Ectodermal cell (in vitro differentiated cells): ENCODE measurements at regions not wholly inside any gene's neighbourhood (a gene's known extent, or its start where the extent isn't known, plus 50 kb on each side); places are given as distances from the start of the nearest gene placed in this dataset.

Experiments
- H3K27ac ChIP-seq: 2 replicates; pipeline ENCODE4 v1.7.0; 2013; ENCODE audit warnings: mild to moderate bottlenecking, low read depth, low read length; ENCODE audit not compliant: insufficient read depth, poor library complexity, severe bottlenecking
- H3K27me3 ChIP-seq: 2 replicates; pipeline ENCODE4 v1.7.0; 2013; ENCODE audit warnings: mild to moderate bottlenecking, low read length; ENCODE audit not compliant: insufficient read depth, control insufficient read depth, poor library complexity, severe bottlenecking
- H3K36me3 ChIP-seq: one replicate; pipeline ENCODE4 v1.7.0; 2013; ENCODE audit warnings: low read length; ENCODE audit not compliant: control insufficient read depth, insufficient read depth
- H3K4me1 ChIP-seq: one replicate; pipeline ENCODE4 v1.7.0; 2013; ENCODE audit warnings: low read length; ENCODE audit not compliant: control insufficient read depth, insufficient read depth
- H3K4me3 ChIP-seq: 2 replicates; pipeline ENCODE4 v1.7.0; 2013; ENCODE audit warnings: low read depth, low read length, control low read depth; ENCODE audit not compliant: insufficient read depth
- H3K9me3 ChIP-seq: 2 replicates; pipeline ENCODE4 v1.7.0; 2013; ENCODE audit warnings: mild to moderate bottlenecking, low read length, moderate library complexity; ENCODE audit not compliant: control insufficient read depth
- WGBS, 2 experiments: methylation state at CpG; one replicate each; pipeline ENCODE4 v1.1.7; 2013; ENCODE audit warnings: missing lambda C conversion rate in 2 of 2; 5-methylcytosine and 5-hydroxymethylcytosine counted together

DNA sequence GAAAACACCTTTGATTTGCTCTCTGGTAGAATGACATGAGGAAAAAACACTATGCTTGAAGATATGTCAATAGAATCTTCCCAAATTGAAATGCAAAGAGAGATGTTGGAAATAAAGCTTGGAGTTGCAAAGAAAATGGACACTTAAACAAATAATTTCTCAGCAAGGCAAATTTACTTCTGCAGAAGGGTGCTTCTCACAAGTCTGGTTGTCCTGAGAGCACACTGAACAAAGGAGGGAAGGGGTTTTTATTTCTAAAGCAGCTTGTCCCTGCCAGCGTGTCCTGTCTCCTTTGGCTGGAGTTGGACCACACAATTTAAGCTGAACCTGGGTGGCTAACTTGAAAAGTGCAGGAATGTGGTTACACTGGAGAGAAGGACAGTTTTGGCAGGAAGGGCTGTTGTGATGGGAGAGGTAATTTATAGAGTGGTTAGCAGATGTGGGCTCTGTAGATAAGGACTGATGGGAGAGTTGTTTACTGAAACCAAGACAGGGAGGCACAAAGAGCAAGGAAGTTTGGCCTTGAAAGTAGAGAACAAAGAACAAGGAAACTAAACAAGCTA is 454.6 kb upstream of the EYS start:
- Histone ChIP-seq H3K4me1 (no peaks in the 10 kb centered on the region), H3K9me3 (peaks cover 2% of the 10 kb centered on the region), H3K27ac (no peak overlapping the region), H3K4me3 (no peak overlapping the region), H3K27me3 (no peaks in the 10 kb centered on the region), H3K36me3 (no peaks in the 10 kb centered on the region)
- WGBS, 2 experiments: 77 to 93% methylated on average over 1 of the region's 1 CpG

DNA sequence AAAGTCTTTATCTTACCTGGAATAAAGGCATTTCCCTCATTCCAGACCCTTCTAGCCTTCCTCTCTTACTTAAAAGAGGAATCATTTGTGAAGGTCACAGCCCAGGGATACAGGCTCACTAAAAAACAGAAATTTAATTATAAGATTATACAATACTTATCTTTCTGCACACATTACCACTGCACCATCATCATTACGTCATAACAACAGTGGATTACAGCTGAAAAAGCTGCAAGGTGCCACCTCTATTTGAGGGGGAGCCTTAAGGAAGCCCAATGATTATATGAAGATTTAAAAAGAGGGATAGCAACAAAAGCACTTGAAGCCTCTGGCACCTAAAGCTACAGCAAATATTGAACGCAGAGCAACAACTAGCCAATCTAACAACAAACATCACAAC is 452.9 kb upstream of the EYS start:
- no peak overlapping the region for H3K27ac ChIP-seq
- no peaks in the 10 kb centered on the region for H3K36me3 ChIP-seq
- H3K27me3 ChIP-seq: no peaks in the 10 kb centered on the region
- peaks cover 2% of the 10 kb centered on the region for H3K9me3 ChIP-seq
- no peaks in the 10 kb centered on the region for H3K4me1 ChIP-seq
- 100% methylated on average over 2 of the region's 2 CpGs for WGBS, 2 experiments
- no peak overlapping the region for H3K4me3 ChIP-seq

DNA sequence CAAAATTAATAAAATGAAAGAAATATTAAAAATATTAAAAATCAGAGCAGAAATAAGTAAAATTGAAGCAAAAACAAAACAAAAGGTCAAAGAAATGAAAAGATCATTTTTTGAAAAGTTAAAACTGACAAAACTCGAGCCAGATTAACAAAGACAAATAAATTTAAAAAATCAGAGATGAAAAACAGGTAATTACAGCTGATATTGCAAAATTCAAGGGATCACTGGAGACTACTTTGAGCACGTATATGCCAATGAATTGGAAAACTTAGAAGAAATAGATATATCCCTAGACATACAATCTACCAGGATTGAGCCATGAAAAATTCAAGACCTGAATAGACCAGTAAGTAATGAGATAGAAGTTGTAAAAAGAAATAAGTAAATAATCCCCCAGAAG is 446.2 kb upstream of the EYS start:
- Histone ChIP-seq H3K36me3 (no peaks in the 10 kb centered on the region), H3K9me3 (no peaks in the 10 kb centered on the region), H3K4me1 (no peaks in the 10 kb centered on the region), H3K27me3 (no peaks in the 10 kb centered on the region), H3K4me3 (no peak overlapping the region), H3K27ac (no peak overlapping the region)
- 94% methylated on average over 2 of the region's 2 CpGs; no CpG with 5 or more reads in 1 of the 2 experiments for WGBS, 2 experiments

DNA sequence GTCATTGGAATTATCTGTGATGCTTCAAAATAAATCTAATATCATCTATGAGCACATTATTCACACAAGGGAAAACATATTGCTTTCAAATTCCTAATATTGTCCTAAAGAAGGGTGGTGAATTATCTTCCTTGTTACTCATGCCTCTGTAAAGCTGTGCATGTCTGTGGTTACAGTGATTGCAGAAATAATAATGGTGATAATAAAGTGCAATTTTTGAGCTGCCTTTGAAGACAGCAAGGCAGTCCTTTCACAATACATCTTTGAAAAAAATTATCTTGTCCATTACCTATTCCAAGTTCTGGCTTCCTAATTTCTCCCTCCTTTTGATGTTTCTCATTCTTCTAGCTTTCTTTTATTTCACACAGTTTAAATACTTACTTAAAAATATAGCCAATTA is 442.1 kb upstream of the EYS start:
- H3K27me3 ChIP-seq: no peaks in the 10 kb centered on the region
- H3K4me3 ChIP-seq: no peak overlapping the region
- no peaks in the 10 kb centered on the region for H3K9me3 ChIP-seq
- H3K36me3 ChIP-seq: no peaks in the 10 kb centered on the region
- no peaks in the 10 kb centered on the region for H3K4me1 ChIP-seq
- H3K27ac ChIP-seq: no peak overlapping the region

DNA sequence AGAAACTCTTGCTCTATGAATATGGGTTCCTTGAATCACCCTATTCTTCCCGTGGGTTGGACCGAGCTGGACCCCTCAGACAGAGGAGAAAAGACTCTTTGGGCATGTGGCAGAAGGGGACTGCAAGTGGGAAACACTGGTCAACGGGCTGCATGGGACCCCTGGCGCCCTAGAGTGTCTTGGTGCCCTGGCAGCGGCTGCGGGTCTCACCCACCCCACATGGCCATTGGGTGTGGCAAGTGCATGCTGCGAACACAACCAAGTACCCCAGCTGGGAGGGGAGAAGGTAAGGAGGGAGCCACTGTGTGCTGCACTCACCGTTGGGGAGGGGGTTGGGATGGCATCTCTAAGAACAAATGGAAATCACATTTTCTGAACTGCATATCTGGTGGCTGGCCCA is 438.8 kb upstream of the EYS start:
- H3K4me3 ChIP-seq: no peak overlapping the region
- H3K36me3 ChIP-seq: no peaks in the 10 kb centered on the region
- H3K27me3 ChIP-seq: no peaks in the 10 kb centered on the region
- no peaks in the 10 kb centered on the region for H3K4me1 ChIP-seq
- H3K27ac ChIP-seq: no peak overlapping the region
- H3K9me3 ChIP-seq: no peaks in the 10 kb centered on the region
- WGBS, 2 experiments: 96% methylated on average over 8 of the region's 8 CpGs

DNA sequence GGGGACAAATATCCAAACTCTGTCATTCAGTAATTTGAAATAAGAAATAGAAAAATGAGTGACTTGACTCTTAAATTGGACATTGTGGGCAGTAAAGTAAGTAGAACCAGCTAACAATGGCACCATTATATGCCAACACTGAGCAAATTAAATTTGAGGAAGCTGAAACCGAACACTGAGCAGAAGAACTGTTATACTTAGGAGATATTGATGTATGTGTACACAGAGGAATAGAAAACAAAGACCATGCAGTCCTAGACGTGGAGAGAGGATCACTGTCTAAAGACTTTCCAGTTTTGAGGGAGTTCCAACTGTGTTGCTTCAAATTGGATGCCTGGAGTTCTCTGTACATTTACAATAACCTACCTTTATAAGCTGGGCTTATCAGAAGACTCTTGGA is 427.0 kb upstream of the EYS start:
- Histone ChIP-seq H3K4me1 (no peaks in the 10 kb centered on the region), H3K27ac (no peak overlapping the region), H3K9me3 (no peaks in the 10 kb centered on the region), H3K4me3 (no peak overlapping the region), H3K27me3 (no peaks in the 10 kb centered on the region), H3K36me3 (no peaks in the 10 kb centered on the region)
- 86 to 87% methylated on average over 2 of the region's 2 CpGs for WGBS, 2 experiments

DNA sequence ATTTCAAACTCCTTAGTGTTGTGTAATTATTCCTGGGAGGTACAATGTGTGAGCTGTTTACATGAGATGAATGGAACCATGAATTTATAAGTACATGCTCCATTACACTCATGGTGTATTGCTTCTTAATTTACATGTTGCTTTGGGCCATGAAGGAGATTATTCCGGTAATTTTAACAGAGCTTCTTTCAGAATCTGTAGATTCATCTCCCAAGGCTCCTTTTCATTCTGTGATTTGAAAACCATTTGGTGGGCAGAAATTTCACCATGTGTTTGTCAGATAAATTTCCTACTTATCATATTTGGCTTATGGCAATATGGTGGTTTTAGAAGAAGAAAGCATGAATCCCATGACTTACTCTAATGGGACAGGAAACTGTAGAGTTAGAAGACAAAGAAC is 421.6 kb upstream of the EYS start:
- H3K4me3 ChIP-seq: no peak overlapping the region
- whole genome bisulfite sequencing, 2 experiments: 100% methylated on average over 1 of the region's 1 CpG
- H3K27ac ChIP-seq: no peak overlapping the region
- H3K9me3 ChIP-seq: no peaks in the 10 kb centered on the region
- no peaks in the 10 kb centered on the region for H3K36me3 ChIP-seq
- no peaks in the 10 kb centered on the region for H3K4me1 ChIP-seq
- no peaks in the 10 kb centered on the region for H3K27me3 ChIP-seq

DNA sequence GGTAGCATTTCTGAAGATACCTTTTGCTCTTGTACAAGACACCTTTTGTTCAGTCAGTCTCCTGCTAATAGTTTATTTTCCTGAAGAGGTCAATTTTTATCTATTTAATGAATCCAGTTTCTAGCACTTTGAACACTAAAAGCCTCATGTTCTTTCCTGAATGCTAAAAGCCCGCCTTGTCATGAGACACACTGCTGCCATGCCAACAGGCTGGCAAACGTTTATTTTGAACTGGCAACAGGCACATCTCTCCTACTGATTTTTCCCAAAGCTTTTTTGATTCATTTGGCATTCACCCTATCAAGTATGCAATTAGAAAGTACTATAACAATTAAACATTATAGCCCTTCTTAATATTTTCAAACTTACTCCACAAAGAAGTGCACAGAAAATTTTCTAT is 421.2 kb upstream of the EYS start:
- H3K36me3 ChIP-seq: no peaks in the 10 kb centered on the region
- 90 to 94% methylated on average over 2 of the region's 2 CpGs for WGBS, 2 experiments
- H3K9me3 ChIP-seq: no peaks in the 10 kb centered on the region
- H3K4me3 ChIP-seq: no peak overlapping the region
- H3K27ac ChIP-seq: no peak overlapping the region
- H3K27me3 ChIP-seq: no peaks in the 10 kb centered on the region
- H3K4me1 ChIP-seq: no peaks in the 10 kb centered on the region

DNA sequence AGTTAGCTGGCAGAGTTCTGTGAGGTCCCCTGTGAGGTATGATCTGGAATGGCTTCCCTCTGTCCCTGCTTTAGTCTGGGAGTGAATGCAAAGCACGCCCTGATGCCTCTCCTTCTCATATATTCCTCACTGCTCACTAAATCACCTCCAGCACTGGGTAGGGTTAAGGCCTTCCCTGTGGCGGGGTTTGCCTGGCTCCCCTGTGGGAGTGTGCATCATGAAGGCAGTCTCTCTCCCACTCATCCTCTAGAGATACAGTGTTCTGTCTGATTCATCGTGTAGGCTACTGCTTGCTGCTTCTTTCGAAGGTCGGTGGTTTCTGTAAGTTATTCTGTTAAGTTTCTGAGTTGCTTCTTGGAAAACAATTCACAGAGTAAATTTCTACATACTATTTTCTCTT is 420.0 kb upstream of the EYS start:
- Histone ChIP-seq H3K27ac (no peak overlapping the region), H3K4me3 (no peak overlapping the region), H3K4me1 (no peaks in the 10 kb centered on the region), H3K36me3 (no peaks in the 10 kb centered on the region), H3K27me3 (no peaks in the 10 kb centered on the region), H3K9me3 (no peaks in the 10 kb centered on the region)
- WGBS, 2 experiments: 94 to 98% methylated on average over 5 of the region's 5 CpGs

DNA sequence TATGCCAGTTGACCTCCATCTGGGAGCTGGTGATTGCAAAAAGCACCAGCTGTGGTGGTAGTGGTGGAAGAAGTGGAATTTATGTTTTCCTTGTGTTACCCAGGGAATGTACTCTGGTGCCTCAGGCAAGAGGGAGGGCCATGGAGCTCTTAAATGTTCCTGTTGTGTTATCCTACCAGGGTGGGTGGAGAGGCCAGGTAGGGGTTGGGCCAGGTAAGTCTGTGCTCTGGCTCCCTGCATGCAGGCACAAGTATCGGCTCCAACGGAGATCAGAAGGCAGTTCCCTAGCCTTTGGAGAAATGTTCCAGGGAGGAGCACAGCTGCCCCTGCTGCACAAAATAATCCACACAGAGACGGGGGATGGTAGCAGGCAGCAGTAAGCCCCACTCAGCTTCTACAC is 419.3 kb upstream of the EYS start:
- Histone ChIP-seq H3K4me1 (no peaks in the 10 kb centered on the region), H3K4me3 (no peak overlapping the region), H3K27ac (no peak overlapping the region), H3K27me3 (no peaks in the 10 kb centered on the region), H3K9me3 (no peaks in the 10 kb centered on the region), H3K36me3 (no peaks in the 10 kb centered on the region)
- WGBS, 2 experiments: 90 to 91% methylated on average over 3 of the region's 3 CpGs

DNA sequence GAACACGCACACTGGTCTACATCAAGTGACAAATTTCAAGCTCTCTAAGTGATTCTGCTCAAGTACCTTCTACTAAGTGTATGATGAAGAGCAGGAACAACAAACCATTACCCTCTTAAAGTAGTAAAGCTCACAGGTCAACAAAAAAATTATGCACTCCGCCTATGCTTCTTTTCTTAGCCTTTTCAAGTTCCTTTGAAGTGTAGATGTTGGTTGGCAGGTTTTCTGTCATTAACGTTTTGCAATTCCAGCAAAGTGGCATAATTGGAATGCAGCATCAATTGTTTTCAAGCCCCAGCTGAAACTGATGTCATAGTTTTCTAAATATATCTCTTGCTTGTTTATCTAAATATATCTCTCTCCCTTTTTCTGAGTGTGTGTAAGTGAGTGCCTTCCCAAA is 396.9 kb upstream of the EYS start:
- no peak overlapping the region for H3K27ac ChIP-seq

More for the DNA sequence above, 396.9 kb upstream of the EYS start:
- no peak overlapping the region for H3K4me3 ChIP-seq
- H3K27me3 ChIP-seq: no peaks in the 10 kb centered on the region
- no peaks in the 10 kb centered on the region for H3K4me1 ChIP-seq
- WGBS, 2 experiments: 74 to 92% methylated on average over 2 to 3 of the region's 3 CpGs
- no peaks in the 10 kb centered on the region for H3K9me3 ChIP-seq
- H3K36me3 ChIP-seq: no peaks in the 10 kb centered on the region
